Astrocyte of the spinal cord (primary cell): ENCODE measurements at regions not wholly inside any gene's neighbourhood (a gene's known extent, or its start where the extent isn't known, plus 50 kb on each side); places are given as distances from the start of the nearest gene placed in this dataset.

Source experiments
- DNase-seq: peaks from one replicate; pipeline ENCODE4 v3.0.0; 2011; ENCODE audit warnings: low read depth, low spot score
- H3K4me3 ChIP-seq: 2 replicates; pipeline ENCODE4 v1.5.1; 2011; ENCODE audit warnings: low read depth, mild to moderate bottlenecking, low read length, moderate library complexity
- in situ Hi-C: cut with HindIII; loops from 2 replicates; pipeline ENCODE4 v1.10.0; 2017; ENCODE audit warnings: low sequenced_read_pairs
- TF ChIP-seq, protein P1 (sequence below): IDR thresholded peaks from 2 replicates; pipeline ENCODE4 v1.5.1; 2012; ENCODE audit warnings: low read depth, mild to moderate bottlenecking, low read length, inconsistent platforms

DNA sequence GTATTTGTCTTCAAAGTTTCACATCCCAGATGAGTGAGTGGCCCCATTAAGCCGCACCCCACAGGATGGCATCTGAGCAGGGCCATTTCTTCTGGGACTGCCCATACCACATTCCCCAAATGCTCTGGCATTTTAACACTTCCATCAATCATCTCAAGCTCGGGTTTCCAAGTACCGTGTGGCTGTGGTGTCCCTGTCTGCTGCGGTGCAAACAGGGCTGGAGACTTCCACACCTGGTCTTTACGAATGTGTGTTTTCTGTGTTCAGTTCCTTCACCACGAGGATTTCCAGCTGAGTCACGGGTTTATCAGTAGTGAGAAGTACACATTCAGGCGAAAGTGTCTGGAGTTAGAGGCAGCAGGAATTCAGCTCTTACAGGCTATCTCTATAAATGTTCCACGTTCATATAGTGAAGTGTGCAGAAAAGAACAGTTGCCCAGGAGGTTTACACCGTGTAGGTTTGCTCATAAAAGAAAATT, 195.2 kb downstream of the RHOU start:
- in situ Hi-C loops, result no loop called here

DNA sequence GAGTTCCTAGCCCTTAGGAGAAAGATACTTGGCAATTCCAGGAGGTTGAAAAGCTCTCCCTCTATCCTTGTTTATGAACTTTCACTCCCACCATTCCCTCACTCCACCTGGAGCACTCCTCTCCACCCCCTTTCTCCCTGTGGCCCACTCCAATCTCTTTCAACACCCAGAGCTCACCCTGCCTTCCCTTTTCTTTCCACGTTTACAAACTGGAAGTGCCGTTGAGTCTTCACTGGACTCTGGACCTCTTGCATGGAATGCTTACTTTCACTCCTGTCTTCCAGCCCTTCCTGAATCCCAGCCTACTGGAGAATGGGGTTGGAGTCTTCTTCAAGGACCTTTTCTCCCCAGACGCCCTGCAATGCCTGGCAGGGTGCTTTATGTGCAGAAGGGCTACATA, 198.5 kb downstream of the RHOU start:
- H3K4me3 ChIP-seq, result no peak overlapping the region
- DNase-seq, result no peak
- TF ChIP-seq, protein P1, sequence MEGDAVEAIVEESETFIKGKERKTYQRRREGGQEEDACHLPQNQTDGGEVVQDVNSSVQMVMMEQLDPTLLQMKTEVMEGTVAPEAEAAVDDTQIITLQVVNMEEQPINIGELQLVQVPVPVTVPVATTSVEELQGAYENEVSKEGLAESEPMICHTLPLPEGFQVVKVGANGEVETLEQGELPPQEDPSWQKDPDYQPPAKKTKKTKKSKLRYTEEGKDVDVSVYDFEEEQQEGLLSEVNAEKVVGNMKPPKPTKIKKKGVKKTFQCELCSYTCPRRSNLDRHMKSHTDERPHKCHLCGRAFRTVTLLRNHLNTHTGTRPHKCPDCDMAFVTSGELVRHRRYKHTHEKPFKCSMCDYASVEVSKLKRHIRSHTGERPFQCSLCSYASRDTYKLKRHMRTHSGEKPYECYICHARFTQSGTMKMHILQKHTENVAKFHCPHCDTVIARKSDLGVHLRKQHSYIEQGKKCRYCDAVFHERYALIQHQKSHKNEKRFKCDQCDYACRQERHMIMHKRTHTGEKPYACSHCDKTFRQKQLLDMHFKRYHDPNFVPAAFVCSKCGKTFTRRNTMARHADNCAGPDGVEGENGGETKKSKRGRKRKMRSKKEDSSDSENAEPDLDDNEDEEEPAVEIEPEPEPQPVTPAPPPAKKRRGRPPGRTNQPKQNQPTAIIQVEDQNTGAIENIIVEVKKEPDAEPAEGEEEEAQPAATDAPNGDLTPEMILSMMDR, result no peak
- in situ Hi-C loops, result no loop called here

More for the DNA sequence above, 195.2 kb downstream of the RHOU start:
- TF ChIP-seq, protein P1, result no peak
- DNase-seq, result no peak
- no peak overlapping the region for H3K4me3 ChIP-seq

DNA sequence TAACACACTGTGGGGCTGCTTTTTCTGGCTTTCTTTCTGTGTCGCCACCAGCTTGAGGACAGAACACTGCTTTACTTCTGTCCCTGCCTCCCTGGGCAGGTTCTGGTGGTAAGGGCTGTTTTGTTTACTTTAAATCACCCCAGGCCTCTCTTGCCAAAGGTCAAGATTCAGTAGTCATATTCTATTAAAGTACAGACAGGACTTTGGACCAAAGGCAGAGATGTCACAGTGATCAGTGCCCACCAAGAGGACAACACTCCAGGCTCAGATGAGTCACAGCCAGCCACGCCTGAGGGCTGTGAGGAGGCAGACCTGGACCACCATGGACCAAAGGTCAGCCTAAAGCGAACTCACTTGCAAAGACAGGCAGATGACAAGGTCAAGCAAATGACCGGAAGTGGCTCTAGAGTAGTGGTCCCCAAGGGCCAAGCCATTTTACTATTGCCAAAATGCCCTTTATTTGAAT, 200.0 kb downstream of the RHOU start:
- DNase-seq, result no peak
- TF ChIP-seq, protein P1, result no peak
- in situ Hi-C loops, result no loop called here
- H3K4me3 ChIP-seq, result no peak overlapping the region

DNA sequence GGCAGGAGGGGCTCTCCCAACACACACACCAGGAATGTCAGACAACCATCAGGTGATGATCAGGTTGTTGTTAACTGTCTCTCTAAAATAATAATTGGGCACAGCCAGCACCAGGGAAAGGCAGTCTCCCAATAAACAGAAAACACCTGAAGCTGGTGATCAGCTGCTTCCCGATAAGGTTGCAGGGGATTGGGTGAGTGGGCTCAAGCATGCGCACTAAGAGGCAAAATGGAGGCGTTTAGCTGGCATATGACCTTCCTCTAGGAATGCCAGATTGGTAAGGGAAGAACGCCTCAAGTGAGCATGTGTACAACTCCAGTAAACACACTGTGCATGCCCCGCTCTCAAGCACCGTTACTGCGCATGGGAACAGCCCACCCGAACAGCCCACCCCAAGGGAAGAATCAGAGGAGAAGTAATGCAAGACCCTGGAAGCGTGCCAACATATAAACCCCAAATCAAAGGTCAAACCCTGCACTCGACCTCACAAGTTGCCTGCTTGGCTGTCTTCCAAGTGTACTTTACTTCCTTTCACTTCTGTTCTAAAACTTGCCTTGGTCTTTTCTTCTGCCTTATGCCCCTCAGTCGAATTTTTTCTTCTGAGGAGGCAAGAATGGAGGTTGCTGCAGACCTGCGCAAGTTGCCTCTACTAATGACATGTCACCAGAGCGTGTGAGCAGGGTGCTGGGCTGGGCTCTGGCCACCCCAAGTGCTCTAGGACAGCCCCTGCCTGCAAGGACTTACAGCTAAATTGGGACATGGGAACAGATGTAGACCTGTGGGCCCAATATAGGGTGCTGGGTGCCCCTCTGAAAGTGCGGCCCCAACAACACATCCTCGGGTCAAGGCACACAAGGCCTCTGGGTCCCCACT, 200.8 kb downstream of the RHOU start:
- in situ Hi-C loops, result no loop called here
- TF ChIP-seq, protein P1, result no peak
- H3K4me3 ChIP-seq, result no peak overlapping the region
- no peak for DNase-seq

DNA sequence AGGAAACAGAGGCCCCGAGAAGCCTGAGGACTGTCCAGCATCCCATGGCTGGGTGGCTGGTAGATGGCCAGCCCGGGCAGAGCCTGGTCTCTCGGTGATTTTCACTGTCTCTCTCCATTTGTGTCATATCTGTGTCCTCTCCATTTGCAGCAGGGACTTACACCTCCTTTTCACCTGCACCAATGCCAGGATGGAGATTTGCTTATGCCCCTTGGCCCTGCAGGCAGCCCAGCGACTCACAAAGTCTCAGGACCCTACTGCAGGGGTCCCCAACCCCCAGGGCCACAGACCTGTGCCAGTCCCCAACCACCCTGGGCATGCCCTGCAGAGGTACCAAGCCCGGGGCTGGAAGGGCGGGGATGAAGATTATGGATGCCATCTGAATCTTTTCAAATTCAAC, 201.6 kb downstream of the RHOU start:
- TF ChIP-seq, protein P1, result no peak
- no peak overlapping the region for H3K4me3 ChIP-seq
- in situ Hi-C loops, result no loop called here
- no peak for DNase-seq

DNA sequence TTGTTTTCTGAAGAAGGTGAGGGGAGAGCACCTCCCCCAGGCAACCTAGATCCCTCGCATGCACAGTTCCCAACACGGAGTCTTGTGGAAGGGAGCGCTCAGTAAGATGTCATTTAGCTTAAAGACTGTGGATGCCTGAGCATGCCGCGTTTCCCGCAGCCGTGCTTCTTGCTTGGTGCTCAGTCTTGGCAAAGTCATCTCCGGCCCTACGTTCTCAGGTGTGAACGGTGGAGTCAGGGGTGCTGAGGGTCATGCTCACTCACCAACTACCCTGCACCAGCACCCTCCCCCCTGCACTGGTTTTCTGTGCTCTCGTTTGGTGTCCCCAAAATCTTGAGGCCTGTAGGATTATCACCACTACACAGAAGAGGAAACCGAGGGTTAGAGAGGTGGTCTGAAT, 202.1 kb downstream of the RHOU start:
- no peak for DNase-seq
- in situ Hi-C loops, result no loop called here
- no peak overlapping the region for H3K4me3 ChIP-seq
- TF ChIP-seq, protein P1, result no peak
